ENCODE measurements at regions not wholly inside any gene's neighbourhood (a gene's known extent, or its start where the extent isn't known, plus 50 kb on each side); places are given as distances from the start of the nearest gene placed in this dataset.

DNA sequence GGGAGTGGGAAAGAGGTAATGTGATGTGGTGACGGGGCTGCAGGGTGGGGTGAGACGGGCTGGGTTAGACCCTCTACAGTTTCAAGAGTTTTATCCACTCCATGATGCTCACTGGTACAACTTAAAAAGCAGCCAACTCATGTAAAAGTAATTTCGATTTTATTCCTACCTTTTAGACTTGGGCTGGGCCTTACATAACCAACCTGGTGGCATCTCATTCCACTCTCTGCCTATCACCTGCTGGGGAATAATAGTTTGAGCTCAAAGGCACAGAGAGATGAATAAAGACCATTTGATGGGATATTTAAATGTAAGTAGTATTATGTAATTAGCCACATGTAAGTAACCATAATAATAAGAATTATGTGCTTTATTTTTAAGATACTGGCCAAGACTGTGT is 366.0 kb upstream of the RNF32 start:
- Histone ChIP-seq H3K79me2 (ENCODE audit: control insufficient read depth, insufficient read depth, low read length) (no peaks in the 10 kb centered on the region), H3K27ac (ENCODE audit: low read length in 2 of 2) (no peak overlapping the region), H3K36me3 (replicated peaks in 1 of 2; ENCODE audit: control extremely low read depth in 1 of 2, control insufficient read depth in 1 of 2, extremely low read depth in 1 of 2, insufficient read depth in 2 of 2, low read length in 1 of 2) (no peaks in the 10 kb centered on the region), H3K9me3 (ENCODE audit: control extremely low read depth in 1 of 3, control insufficient read depth in 2 of 3, insufficient read depth in 1 of 3, low read length in 2 of 3) (peaks cover 0 to 9% (median 0%) of the 10 kb centered on the region in 3 donors), H3K27me3 (replicated peaks in 1 of 4; ENCODE audit: control extremely low read depth in 1 of 4, control insufficient read depth in 3 of 4, insufficient read depth in 4 of 4, low read length in 3 of 4) (no peaks in the 10 kb centered on the region), H3K4me2 (replicated peaks; ENCODE audit: low read depth, low read length, poor library complexity, severe bottlenecking) (no peak overlapping the region), H4K20me1 (ENCODE audit: control insufficient read depth, insufficient read depth, low read length, poor library complexity, severe bottlenecking) (no peaks in the 10 kb centered on the region), H3K4me3 (ENCODE audit: control extremely low read depth in 1 of 5, extremely low read depth in 1 of 5, insufficient read depth in 1 of 5, low read depth in 2 of 5, low read length in 4 of 5) (no peak overlapping the region), H3K4me1 (ENCODE audit: control insufficient read depth in 2 of 2, insufficient read depth in 2 of 2, low read length in 2 of 2) (no peaks in the 10 kb centered on the region), H2AFZ (ENCODE audit: insufficient read depth, low read depth, low read length, poor library complexity, severe bottlenecking) (no peak overlapping the region), H3K9ac (ENCODE audit: low read length) (no peak overlapping the region)
- Mint-ChIP-seq H3K9me3 (ENCODE audit: insufficient read depth) (no peaks in the 10 kb centered on the region), H3K4me1 (no peaks in the 10 kb centered on the region), H3K27ac (no peak overlapping the region), H3K27me3 (peaks cover 3% of the 10 kb centered on the region), H3K4me3 (no peak overlapping the region)
- intact Hi-C loops (cut with micrococcal nuclease): no loop called here
- no peak for DNase-seq
- ChIA-PET POLR2A (no interaction called here), CTCF (no interaction called here)
- WGBS (ENCODE audit: insufficient coverage): no CpG with 5 or more reads among the region's 3 CpGs
- no peak for ATAC-seq (ENCODE audit: low read depth)
- TF ChIP-seq, protein P1, sequence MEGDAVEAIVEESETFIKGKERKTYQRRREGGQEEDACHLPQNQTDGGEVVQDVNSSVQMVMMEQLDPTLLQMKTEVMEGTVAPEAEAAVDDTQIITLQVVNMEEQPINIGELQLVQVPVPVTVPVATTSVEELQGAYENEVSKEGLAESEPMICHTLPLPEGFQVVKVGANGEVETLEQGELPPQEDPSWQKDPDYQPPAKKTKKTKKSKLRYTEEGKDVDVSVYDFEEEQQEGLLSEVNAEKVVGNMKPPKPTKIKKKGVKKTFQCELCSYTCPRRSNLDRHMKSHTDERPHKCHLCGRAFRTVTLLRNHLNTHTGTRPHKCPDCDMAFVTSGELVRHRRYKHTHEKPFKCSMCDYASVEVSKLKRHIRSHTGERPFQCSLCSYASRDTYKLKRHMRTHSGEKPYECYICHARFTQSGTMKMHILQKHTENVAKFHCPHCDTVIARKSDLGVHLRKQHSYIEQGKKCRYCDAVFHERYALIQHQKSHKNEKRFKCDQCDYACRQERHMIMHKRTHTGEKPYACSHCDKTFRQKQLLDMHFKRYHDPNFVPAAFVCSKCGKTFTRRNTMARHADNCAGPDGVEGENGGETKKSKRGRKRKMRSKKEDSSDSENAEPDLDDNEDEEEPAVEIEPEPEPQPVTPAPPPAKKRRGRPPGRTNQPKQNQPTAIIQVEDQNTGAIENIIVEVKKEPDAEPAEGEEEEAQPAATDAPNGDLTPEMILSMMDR (IDR thresholded peaks at IDR 0.05): no peak
- TF ChIP-seq EZH2 (IDR thresholded peaks at IDR 0.05; ENCODE audit: borderline replicate concordance, insufficient read depth, low read depth, low read length, poor library complexity, severe bottlenecking): no peak

DNA sequence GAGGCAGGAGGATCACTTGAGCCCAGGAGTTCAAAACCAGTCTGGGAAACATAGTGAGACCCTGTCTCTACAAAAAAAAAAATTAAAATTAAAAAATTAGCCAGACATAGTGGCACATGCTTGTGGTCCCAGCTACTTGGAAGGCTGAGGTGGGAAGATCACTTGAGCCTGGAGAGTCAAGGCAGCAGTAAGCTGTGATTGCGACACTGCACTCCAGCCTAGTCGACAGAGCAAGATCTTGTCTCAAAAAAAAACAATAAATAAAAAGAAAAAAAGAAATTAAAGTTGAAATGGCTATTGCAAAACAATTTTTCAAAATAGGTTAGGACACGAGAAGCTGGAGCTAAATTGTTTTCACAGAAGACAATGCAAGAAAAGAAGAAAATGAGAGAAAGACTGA is 379.0 kb upstream of the RNF32 start:
- TF ChIP-seq, protein P1 (IDR thresholded peaks at IDR 0.05): no peak
- TF ChIP-seq EZH2 (IDR thresholded peaks at IDR 0.05; ENCODE audit: borderline replicate concordance, insufficient read depth, low read depth, low read length, poor library complexity, severe bottlenecking): no peak
- intact Hi-C loops (cut with micrococcal nuclease): no loop called here
- H2AFZ ChIP-seq (ENCODE audit: insufficient read depth, low read depth, low read length, poor library complexity, severe bottlenecking): no peak overlapping the region
- no peak overlapping the region for H3K9ac ChIP-seq (ENCODE audit: low read length)
- Mint-ChIP-seq H3K4me3 (no peak overlapping the region), H3K27me3 (no peaks in the 10 kb centered on the region), H3K9me3 (ENCODE audit: insufficient read depth) (no peaks in the 10 kb centered on the region), H3K4me1 (no peaks in the 10 kb centered on the region), H3K27ac (no peak overlapping the region)
- H3K36me3 ChIP-seq (replicated peaks in 1 of 2; ENCODE audit: control extremely low read depth in 1 of 2, control insufficient read depth in 1 of 2, extremely low read depth in 1 of 2, insufficient read depth in 2 of 2, low read length in 1 of 2): no peaks in the 10 kb centered on the region
- H3K4me3 ChIP-seq (ENCODE audit: control extremely low read depth in 1 of 5, extremely low read depth in 1 of 5, insufficient read depth in 1 of 5, low read depth in 2 of 5, low read length in 4 of 5): no peak overlapping the region
- no peaks in the 10 kb centered on the region for H3K4me1 ChIP-seq (ENCODE audit: control insufficient read depth in 2 of 2, insufficient read depth in 2 of 2, low read length in 2 of 2)
- no peaks in the 10 kb centered on the region for H3K79me2 ChIP-seq (ENCODE audit: control insufficient read depth, insufficient read depth, low read length)
- 50% methylated on average over 1 of the region's 3 CpGs for WGBS (ENCODE audit: insufficient coverage)
- no peaks in the 10 kb centered on the region for H4K20me1 ChIP-seq (ENCODE audit: control insufficient read depth, insufficient read depth, low read length, poor library complexity, severe bottlenecking)
- POLR2A ChIA-PET: no interaction called here
- DNase-seq: no peak
- peaks cover 0 to 3% (median 0%) of the 10 kb centered on the region in 3 donors for H3K9me3 ChIP-seq (ENCODE audit: control extremely low read depth in 1 of 3, control insufficient read depth in 2 of 3, insufficient read depth in 1 of 3, low read length in 2 of 3)
- no peak overlapping the region for H3K27ac ChIP-seq (ENCODE audit: low read length in 2 of 2)
- CTCF ChIA-PET: interaction anchor here (0.7 kb wide), 1 partner anchor 557 kb away, joined by 5 read pairs; no protein-coding TSS in a partner anchor
- no peaks in the 10 kb centered on the region for H3K27me3 ChIP-seq (replicated peaks in 1 of 4; ENCODE audit: control extremely low read depth in 1 of 4, control insufficient read depth in 3 of 4, insufficient read depth in 4 of 4, low read length in 3 of 4)
- no peak overlapping the region for H3K4me2 ChIP-seq (replicated peaks; ENCODE audit: low read depth, low read length, poor library complexity, severe bottlenecking)
- no peak for ATAC-seq (ENCODE audit: low read depth)

Measured in B cell (primary cell).